MM.1S (cell line): ENCODE measurements at regions not wholly inside any gene's neighbourhood (a gene's known extent, or its start where the extent isn't known, plus 50 kb on each side); places are given as distances from the start of the nearest gene placed in this dataset.

Experiments
- DNase-seq: peaks from one replicate; pipeline ENCODE4 v3.0.0-alpha.2; 2015
- H2AFZ ChIP-seq: fragments of 300-600 bp; sonication (generic); 2 replicates; pipeline ENCODE4 v1.6.0; 2016; ENCODE audit warnings: antibody characterized with exemption, low read length
- H3F3A ChIP-seq: fragments of 300-600 bp; sonication (generic); 2 replicates; pipeline ENCODE4 v1.6.1; 2016; ENCODE audit warnings: mild to moderate bottlenecking, antibody characterized with exemption, low read length, moderate library complexity, mixed read lengths; ENCODE audit not compliant: insufficient read depth
- H3K27ac ChIP-seq: fragments of 300-600 bp; sonication (generic); 2 replicates; pipeline ENCODE4 v1.5.1; 2016; ENCODE audit warnings: mild to moderate bottlenecking, low read length
- H3K27me3 ChIP-seq: fragments of 300-600 bp; sonication (generic); replicated peaks from 2 replicates; pipeline ENCODE4 v1.6.0; 2016; ENCODE audit warnings: low read length; ENCODE audit not compliant: insufficient read depth
- H3K36me3 ChIP-seq: fragments of 300-600 bp; sonication (generic); replicated peaks from 2 replicates; pipeline ENCODE4 v1.6.1; 2016; ENCODE audit warnings: mild to moderate bottlenecking, low read length, mixed read lengths; ENCODE audit not compliant: insufficient read depth
- H3K4me1 ChIP-seq: fragments of 300-600 bp; sonication (generic); 2 replicates; pipeline ENCODE4 v1.6.1; 2016; ENCODE audit warnings: low read length, mixed read lengths
- H3K4me2 ChIP-seq: fragments of 300-600 bp; sonication (generic); 2 replicates; pipeline ENCODE4 v1.6.0; 2016; ENCODE audit warnings: low read depth, low read length
- H3K4me3 ChIP-seq: fragments of 300-600 bp; sonication (generic); 2 replicates; pipeline ENCODE4 v1.5.1; 2016; ENCODE audit warnings: low read length, mixed read lengths
- H3K79me2 ChIP-seq: fragments of 300-600 bp; sonication (generic); 2 replicates; pipeline ENCODE4 v1.6.1; 2016; ENCODE audit warnings: mixed run types, low read length, mixed read lengths
- H3K9ac ChIP-seq: fragments of 300-600 bp; sonication (generic); 2 replicates; pipeline ENCODE4 v1.6.1; 2016; ENCODE audit warnings: low read length, mixed read lengths
- H3K9me2 ChIP-seq: fragments of 300-600 bp; sonication (generic); replicated peaks from 2 replicates; pipeline ENCODE4 v1.6.1; 2016; ENCODE audit warnings: mild to moderate bottlenecking, low read length, mixed read lengths; ENCODE audit not compliant: insufficient read depth
- H3K9me3 ChIP-seq: fragments of 300-600 bp; sonication (generic); replicated peaks from 2 replicates; pipeline ENCODE4 v1.6.1; 2016; ENCODE audit warnings: mild to moderate bottlenecking, low read length, mixed read lengths; ENCODE audit not compliant: insufficient read depth
- H4K20me1 ChIP-seq: fragments of 300-600 bp; sonication (generic); 2 replicates; pipeline ENCODE4 v1.6.1; 2016; ENCODE audit warnings: mild to moderate bottlenecking, low read length, moderate library complexity, mixed read lengths; ENCODE audit not compliant: insufficient read depth
- EZH2 ChIP-seq: fragments of 300-600 bp; sonication (generic); optimal IDR thresholded peaks from 2 replicates; pipeline ENCODE3; 2017; ENCODE audit warnings: low read depth, mild to moderate bottlenecking, antibody characterized with exemption, low read length, mixed read lengths
- EZH2phosphoT487 ChIP-seq: fragments of 300-600 bp; sonication (generic); IDR thresholded peaks from 2 replicates; pipeline ENCODE4 v1.6.1; 2018; ENCODE audit warnings: antibody characterized with exemption, low read length
- TF ChIP-seq, protein P1 (sequence below): fragments of 300-600 bp; sonication (generic); IDR thresholded peaks from 2 replicates; pipeline ENCODE4 v1.5.1; 2016; ENCODE audit warnings: antibody characterized with exemption, low read length, mixed read lengths

DNA sequence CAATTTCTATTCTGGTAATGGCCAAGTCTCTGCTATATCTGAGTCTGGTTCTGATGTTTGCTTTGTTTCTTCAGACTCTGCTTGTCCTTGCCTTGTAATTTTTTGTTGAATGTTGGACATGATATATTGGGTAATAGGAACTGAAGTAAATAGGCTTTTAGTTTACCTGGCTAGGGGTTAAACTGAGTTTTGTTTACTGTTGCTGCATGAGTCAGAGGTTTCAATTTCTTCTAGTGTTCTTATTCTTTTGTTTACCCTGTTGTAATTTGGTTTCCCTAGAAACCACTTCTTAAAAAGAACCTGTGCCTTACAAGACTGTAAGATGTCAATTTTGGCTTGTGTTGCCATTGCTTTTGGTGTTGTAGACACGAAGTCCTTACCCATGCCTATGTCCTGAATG lies 285.0 kb upstream of the KCNH7 start:
- H3K4me1 ChIP-seq = peaks cover 7% of the 10 kb centered on the region; the same call in 1 of the 2 replicates
- no peaks in the 10 kb centered on the region for H3K27me3 ChIP-seq
- H3K9me3 ChIP-seq = no peaks in the 10 kb centered on the region
- no peak overlapping the region for H3K9ac ChIP-seq
- peak; percentile 35 for DNase-seq
- no peak overlapping the region for H3K27ac ChIP-seq
- H3K4me3 ChIP-seq = no peak overlapping the region
- no peaks in the 10 kb centered on the region for H3F3A ChIP-seq
- no peak overlapping the region for H3K4me2 ChIP-seq
- no peak overlapping the region for H2AFZ ChIP-seq
- H3K36me3 ChIP-seq = no peaks in the 10 kb centered on the region
- no peaks in the 10 kb centered on the region for H3K9me2 ChIP-seq
- H3K79me2 ChIP-seq = no peaks in the 10 kb centered on the region
- no peaks in the 10 kb centered on the region for H4K20me1 ChIP-seq
- TF ChIP-seq, protein P1, sequence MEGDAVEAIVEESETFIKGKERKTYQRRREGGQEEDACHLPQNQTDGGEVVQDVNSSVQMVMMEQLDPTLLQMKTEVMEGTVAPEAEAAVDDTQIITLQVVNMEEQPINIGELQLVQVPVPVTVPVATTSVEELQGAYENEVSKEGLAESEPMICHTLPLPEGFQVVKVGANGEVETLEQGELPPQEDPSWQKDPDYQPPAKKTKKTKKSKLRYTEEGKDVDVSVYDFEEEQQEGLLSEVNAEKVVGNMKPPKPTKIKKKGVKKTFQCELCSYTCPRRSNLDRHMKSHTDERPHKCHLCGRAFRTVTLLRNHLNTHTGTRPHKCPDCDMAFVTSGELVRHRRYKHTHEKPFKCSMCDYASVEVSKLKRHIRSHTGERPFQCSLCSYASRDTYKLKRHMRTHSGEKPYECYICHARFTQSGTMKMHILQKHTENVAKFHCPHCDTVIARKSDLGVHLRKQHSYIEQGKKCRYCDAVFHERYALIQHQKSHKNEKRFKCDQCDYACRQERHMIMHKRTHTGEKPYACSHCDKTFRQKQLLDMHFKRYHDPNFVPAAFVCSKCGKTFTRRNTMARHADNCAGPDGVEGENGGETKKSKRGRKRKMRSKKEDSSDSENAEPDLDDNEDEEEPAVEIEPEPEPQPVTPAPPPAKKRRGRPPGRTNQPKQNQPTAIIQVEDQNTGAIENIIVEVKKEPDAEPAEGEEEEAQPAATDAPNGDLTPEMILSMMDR = no peak
- TF ChIP-seq EZH2phosphoT487 = no peak
- no peak for TF ChIP-seq EZH2

DNA sequence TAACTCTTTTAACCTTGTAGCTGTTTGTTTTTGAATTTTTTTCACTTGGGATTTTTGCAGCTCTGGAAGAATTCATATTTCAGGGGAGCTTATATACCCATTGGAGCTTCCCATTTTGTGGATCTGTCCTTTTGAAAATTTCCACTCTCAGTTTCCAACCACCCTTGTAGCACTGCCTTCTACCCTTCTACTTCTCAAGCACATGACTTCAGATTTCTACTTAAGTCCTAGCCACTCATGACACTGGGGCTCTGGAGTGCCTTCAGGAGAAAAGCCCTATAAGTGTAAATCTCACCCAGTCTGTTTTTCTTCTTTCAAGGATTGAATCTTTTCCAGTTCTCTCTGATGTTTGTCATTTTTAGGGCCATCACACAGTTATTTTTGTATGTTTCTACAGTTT lies 283.7 kb upstream of the KCNH7 start:
- no peaks in the 10 kb centered on the region for H3K27me3 ChIP-seq
- no peak overlapping the region for H3K4me3 ChIP-seq
- H3K9ac ChIP-seq = no peak overlapping the region
- no peaks in the 10 kb centered on the region for H3F3A ChIP-seq
- TF ChIP-seq, protein P1 = no peak
- TF ChIP-seq EZH2 = no peak
- no peak for TF ChIP-seq EZH2phosphoT487
- H3K9me2 ChIP-seq = no peaks in the 10 kb centered on the region
- no peaks in the 10 kb centered on the region for H3K79me2 ChIP-seq
- no peaks in the 10 kb centered on the region for H3K9me3 ChIP-seq
- peaks cover 7% of the 10 kb centered on the region; the same call in 1 of the 2 replicates for H3K4me1 ChIP-seq
- no peak for DNase-seq
- H4K20me1 ChIP-seq = no peaks in the 10 kb centered on the region
- H3K27ac ChIP-seq = no peak overlapping the region
- H2AFZ ChIP-seq = no peak overlapping the region
- no peak overlapping the region for H3K4me2 ChIP-seq
- no peaks in the 10 kb centered on the region for H3K36me3 ChIP-seq

DNA sequence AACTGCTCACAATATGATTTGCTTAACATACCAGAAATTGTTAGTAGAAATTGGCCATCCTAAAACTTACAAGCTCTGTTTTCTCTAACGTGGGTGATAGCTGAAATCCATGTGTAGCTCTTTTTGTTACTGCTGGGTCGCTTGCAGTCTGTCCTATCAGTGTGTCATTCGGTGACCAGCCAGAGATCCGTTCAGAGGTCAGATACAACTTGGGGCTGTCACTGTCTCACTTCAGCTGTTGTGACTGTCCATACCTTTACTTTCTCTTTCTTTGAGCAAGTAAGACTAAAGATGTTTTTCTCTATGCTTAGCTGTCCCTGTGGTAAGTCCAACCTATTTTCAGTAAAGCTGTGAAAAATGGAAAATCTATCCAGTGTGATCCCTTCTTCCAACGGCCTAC lies 282.9 kb upstream of the KCNH7 start:
- Histone ChIP-seq H3K9me2 (no peaks in the 10 kb centered on the region), H3K9ac (no peak overlapping the region), H3K4me3 (no peak overlapping the region), H4K20me1 (no peaks in the 10 kb centered on the region), H3K4me2 (no peak overlapping the region), H3K36me3 (no peaks in the 10 kb centered on the region), H2AFZ (no peak overlapping the region), H3K79me2 (no peaks in the 10 kb centered on the region), H3K9me3 (no peaks in the 10 kb centered on the region), H3K27ac (no peak overlapping the region), H3F3A (no peaks in the 10 kb centered on the region), H3K27me3 (no peaks in the 10 kb centered on the region), H3K4me1 (peaks cover 7% of the 10 kb centered on the region; the same call in 1 of the 2 replicates)
- no peak for TF ChIP-seq EZH2
- DNase-seq = no peak

GRCh38 chr2:163119966-163120365 lies 281.4 kb upstream of the KCNH7 start:
- Histone ChIP-seq H3K9me3 (no peaks in the 10 kb centered on the region), H3K9ac (no peak overlapping the region), H3K4me3 (no peak overlapping the region), H3K4me1 (peaks cover 7% of the 10 kb centered on the region; the same call in 1 of the 2 replicates), H3K27ac (no peak overlapping the region), H3K36me3 (no peaks in the 10 kb centered on the region), H2AFZ (no peak overlapping the region), H3K27me3 (no peaks in the 10 kb centered on the region), H3F3A (no peaks in the 10 kb centered on the region), H3K4me2 (no peak overlapping the region), H3K9me2 (no peaks in the 10 kb centered on the region), H3K79me2 (no peaks in the 10 kb centered on the region), H4K20me1 (no peaks in the 10 kb centered on the region)
- TF ChIP-seq EZH2phosphoT487 (no peak), EZH2 (no peak)
- TF ChIP-seq, protein P1 = no peak
- DNase-seq = no peak
